ENCODE measurements at regions not wholly inside any gene's neighbourhood (a gene's known extent, or its start where the extent isn't known, plus 50 kb on each side); places are given as distances from the start of the nearest gene placed in this dataset.

DNA sequence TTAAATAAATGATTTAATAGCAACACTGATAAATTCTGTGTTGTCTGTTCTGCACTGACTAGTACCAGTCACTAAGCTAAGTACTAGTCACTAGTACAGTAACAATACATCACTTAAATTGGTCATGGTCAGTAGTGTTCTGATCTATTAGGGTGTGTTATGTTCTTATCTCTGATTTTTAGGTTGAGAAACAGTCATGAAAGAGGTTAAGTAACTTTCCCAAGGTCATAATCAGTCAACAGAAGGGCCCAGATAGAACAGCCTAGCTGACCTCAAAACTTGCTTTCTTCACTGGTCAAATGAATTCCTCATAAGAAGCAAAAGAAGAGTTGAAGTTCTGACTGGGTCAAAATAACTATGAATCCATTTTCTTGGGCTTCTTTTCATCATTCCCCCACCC is 1492.7 kb downstream of the MAT2B start:
- H3K9ac ChIP-seq (ENCODE audit: low read length), result no peak overlapping the region
- no peaks in the 10 kb centered on the region for H3K4me1 ChIP-seq (ENCODE audit: control insufficient read depth, insufficient read depth, low read length)
- H3K36me3 ChIP-seq (ENCODE audit: control insufficient read depth, insufficient read depth, low read length), result no peaks in the 10 kb centered on the region
- no peak overlapping the region for H3K4me3 ChIP-seq (ENCODE audit: low read length)
- no peaks in the 10 kb centered on the region for H3K9me3 ChIP-seq (ENCODE audit: control insufficient read depth, low read length)
- no peaks in the 10 kb centered on the region for H3K27me3 ChIP-seq (ENCODE audit: control insufficient read depth, insufficient read depth, low read length)

DNA sequence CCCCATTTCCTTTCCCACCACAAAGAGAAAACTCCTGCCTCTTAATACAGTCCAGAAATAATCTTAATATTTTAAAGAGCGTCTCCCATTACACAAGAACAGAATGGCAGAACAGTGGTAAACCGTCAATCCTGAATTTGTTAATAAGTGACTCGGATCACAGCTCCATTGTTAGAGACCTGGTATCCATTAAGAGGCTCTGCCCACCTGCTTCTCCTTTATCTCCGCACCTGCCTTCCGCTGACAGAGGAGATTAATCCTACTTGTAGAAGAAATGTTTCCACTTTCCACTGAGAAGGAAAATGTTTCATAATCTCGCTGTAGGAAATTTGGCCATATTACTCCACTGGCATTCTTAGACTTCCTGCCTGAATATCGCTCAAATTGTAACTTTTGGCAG is 1493.2 kb downstream of the MAT2B start:
- Histone ChIP-seq H3K9me3 (ENCODE audit: control insufficient read depth, low read length) (no peaks in the 10 kb centered on the region), H3K27me3 (ENCODE audit: control insufficient read depth, insufficient read depth, low read length) (no peaks in the 10 kb centered on the region)

DNA sequence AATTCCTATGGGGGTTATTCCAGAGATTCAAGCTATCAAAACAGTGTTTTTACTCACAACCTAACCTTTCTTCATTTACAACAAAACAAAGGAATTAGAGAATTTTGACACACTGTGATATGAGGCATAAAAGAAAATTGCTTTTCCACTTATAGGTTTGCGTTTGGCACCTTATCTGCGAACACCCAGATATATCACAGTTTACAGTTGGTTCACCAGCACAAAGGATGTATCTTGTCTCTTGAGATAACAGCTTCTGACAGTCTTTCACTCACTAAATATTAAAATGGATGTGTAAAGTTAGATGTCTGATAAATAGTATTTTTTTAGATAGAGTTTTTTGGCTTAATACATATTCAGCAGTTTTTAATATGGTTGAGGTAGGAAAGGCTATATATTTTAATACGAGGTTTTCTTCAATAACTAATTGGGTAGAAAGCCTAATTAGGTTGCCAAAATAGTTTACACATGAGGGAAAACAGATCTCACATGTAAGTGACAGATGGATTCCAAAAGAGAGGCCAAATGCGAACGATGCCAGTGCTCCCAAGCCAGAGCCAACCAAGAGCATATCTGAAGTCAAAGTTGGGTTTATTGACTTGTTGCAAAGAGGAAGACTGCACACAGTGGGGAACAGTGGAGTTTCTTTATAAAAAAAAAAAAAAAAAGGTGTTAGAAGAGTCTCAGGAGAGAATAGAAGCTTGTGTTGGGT is 1495.2 kb downstream of the MAT2B start:
- H3K9me3 ChIP-seq (ENCODE audit: control insufficient read depth, low read length), result no peaks in the 10 kb centered on the region
- no peak overlapping the region for H3K4me3 ChIP-seq (ENCODE audit: low read length)
- no peaks in the 10 kb centered on the region for H3K4me1 ChIP-seq (ENCODE audit: control insufficient read depth, insufficient read depth, low read length)
- H3K27me3 ChIP-seq (ENCODE audit: control insufficient read depth, insufficient read depth, low read length), result no peaks in the 10 kb centered on the region
- H3K9ac ChIP-seq (ENCODE audit: low read length), result no peak overlapping the region
- no peaks in the 10 kb centered on the region for H3K36me3 ChIP-seq (ENCODE audit: control insufficient read depth, insufficient read depth, low read length)

More for the DNA sequence above, 1493.2 kb downstream of the MAT2B start:
- Histone ChIP-seq H3K36me3 (ENCODE audit: control insufficient read depth, insufficient read depth, low read length) (no peaks in the 10 kb centered on the region), H3K4me3 (ENCODE audit: low read length) (no peak overlapping the region), H3K9ac (ENCODE audit: low read length) (no peak overlapping the region), H3K4me1 (ENCODE audit: control insufficient read depth, insufficient read depth, low read length) (no peaks in the 10 kb centered on the region)

DNA sequence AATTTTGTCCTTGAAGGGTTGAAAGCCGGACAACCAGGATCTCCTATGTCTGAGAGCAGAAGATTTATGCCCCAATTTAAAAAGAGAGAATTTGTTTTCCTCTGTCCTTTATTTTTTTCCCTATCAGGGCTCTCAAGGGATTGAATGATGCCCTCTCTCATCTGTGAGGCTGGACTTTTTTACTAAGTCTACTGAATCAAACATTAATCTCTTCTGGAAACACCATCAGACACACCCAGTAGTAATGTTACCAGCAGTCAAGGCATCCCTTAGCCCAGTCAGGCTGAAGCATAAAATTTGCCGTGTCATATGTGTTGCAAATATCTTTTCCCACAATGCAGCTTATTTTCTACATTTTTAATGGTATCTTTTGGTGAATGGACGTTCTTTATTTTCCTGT is 1497.9 kb downstream of the MAT2B start:
- Histone ChIP-seq H3K27me3 (ENCODE audit: control insufficient read depth, insufficient read depth, low read length) (no peaks in the 10 kb centered on the region), H3K4me3 (ENCODE audit: low read length) (no peak overlapping the region), H3K9ac (ENCODE audit: low read length) (no peak overlapping the region), H3K4me1 (ENCODE audit: control insufficient read depth, insufficient read depth, low read length) (no peaks in the 10 kb centered on the region), H3K9me3 (ENCODE audit: control insufficient read depth, low read length) (no peaks in the 10 kb centered on the region), H3K36me3 (ENCODE audit: control insufficient read depth, insufficient read depth, low read length) (no peaks in the 10 kb centered on the region)

DNA sequence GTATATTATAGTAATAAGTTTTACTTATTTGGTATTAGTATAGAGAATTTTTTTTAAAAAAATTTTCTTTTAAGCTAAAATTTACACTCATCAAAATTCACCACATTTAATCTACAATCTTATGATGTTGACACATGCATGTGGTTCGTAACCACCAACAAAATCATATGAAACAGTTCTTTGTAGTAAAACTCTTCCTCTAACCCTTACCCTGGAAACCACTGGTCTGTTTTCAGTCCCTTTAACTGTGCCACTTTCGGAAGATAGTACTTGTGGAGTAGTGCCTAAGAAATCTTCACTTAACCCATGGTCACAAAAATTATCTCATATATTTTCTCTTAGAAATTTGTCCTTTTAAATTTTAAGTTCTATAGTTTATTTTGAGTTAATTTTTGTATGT is 1498.8 kb downstream of the MAT2B start:
- Histone ChIP-seq H3K27me3 (ENCODE audit: control insufficient read depth, insufficient read depth, low read length) (no peaks in the 10 kb centered on the region), H3K9ac (ENCODE audit: low read length) (no peak overlapping the region), H3K4me3 (ENCODE audit: low read length) (no peak overlapping the region), H3K4me1 (ENCODE audit: control insufficient read depth, insufficient read depth, low read length) (no peaks in the 10 kb centered on the region), H3K9me3 (ENCODE audit: control insufficient read depth, low read length) (no peaks in the 10 kb centered on the region), H3K36me3 (ENCODE audit: control insufficient read depth, insufficient read depth, low read length) (no peaks in the 10 kb centered on the region)

DNA sequence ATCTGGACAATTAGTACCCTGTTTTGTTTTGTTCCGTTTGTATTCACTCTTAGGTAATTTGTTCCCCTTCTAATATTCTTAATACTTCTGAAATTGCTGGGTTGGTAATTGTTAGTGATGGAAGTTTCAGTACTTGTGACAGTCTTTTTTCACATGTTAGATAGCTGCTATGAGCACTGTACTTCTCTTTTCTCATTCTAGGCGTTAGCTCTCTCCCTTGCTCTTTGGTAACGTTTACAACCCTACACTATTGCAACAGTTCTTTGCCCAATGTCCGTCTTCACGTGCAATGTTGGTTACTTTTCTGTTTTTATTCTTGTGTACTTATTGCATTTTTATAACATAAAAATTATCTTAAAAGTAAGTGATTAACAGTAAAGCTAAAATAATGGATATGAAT is 1509.0 kb downstream of the MAT2B start:
- Histone ChIP-seq H3K36me3 (ENCODE audit: control insufficient read depth, insufficient read depth, low read length) (no peaks in the 10 kb centered on the region), H3K4me3 (ENCODE audit: low read length) (no peak overlapping the region), H3K9me3 (ENCODE audit: control insufficient read depth, low read length) (no peaks in the 10 kb centered on the region), H3K4me1 (ENCODE audit: control insufficient read depth, insufficient read depth, low read length) (no peaks in the 10 kb centered on the region), H3K9ac (ENCODE audit: low read length) (no peak overlapping the region), H3K27me3 (ENCODE audit: control insufficient read depth, insufficient read depth, low read length) (no peaks in the 10 kb centered on the region)

DNA sequence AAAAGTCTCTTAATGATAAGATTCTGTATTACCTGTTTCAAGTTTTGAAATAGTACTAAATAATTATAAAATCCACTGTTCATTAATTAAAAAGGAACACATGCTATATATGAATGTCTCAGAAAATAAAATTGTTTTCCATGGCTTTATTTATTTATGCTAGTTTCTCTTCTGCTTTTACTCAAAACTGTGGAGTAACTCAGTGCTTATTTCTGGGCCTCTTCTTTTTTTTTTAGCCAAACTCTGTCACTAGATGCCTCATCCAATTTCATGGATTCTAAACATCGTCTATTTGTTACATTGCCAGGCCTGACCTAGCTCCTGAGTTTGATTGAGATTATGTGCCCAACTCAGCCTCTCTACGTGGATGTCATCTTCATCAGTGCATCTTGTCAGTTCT is 1509.7 kb downstream of the MAT2B start:
- Histone ChIP-seq H3K27me3 (ENCODE audit: control insufficient read depth, insufficient read depth, low read length) (no peaks in the 10 kb centered on the region), H3K4me3 (ENCODE audit: low read length) (no peak overlapping the region), H3K9me3 (ENCODE audit: control insufficient read depth, low read length) (no peaks in the 10 kb centered on the region), H3K9ac (ENCODE audit: low read length) (no peak overlapping the region), H3K36me3 (ENCODE audit: control insufficient read depth, insufficient read depth, low read length) (no peaks in the 10 kb centered on the region), H3K4me1 (ENCODE audit: control insufficient read depth, insufficient read depth, low read length) (no peaks in the 10 kb centered on the region)

DNA sequence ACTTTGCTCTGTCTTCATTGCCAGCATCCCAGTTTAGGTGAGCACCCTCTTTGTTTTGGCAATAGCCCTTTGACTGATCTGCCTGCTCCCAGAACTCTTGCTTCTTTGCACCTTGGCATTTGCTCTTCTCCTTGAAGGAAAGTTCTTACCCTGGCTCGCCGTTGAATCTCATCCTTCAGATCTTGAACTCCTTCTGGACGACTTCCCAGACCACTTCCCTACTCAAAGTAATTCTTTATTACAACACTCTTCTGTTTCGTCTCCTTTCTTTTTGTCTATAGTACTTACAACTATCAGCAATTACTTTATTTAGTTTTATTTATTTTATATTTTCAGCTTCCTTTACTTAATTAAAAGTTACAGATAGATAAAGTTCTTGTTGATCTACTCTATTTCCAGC is 1510.1 kb downstream of the MAT2B start:
- Histone ChIP-seq H3K9ac (ENCODE audit: low read length) (no peak overlapping the region), H3K4me1 (ENCODE audit: control insufficient read depth, insufficient read depth, low read length) (no peaks in the 10 kb centered on the region), H3K9me3 (ENCODE audit: control insufficient read depth, low read length) (no peaks in the 10 kb centered on the region)

DNA sequence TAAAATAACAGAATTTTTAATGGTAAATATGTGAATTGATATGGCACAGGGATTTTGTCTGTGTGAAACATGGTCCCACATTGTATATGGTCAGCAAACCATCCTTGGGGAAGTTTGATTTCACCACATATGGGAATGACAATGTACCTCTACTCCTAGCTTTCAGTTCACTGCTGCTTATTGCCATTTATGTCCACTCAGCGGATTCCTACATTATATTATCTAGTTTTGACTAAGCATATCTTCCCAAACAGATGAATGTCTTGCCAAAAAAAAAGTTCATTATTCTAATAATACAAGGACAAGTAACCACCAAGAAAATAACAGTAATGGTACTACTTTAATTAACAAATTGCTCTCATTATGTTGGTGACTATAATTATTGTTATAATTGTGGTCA is 1521.6 kb downstream of the MAT2B start:
- H3K27me3 ChIP-seq (ENCODE audit: control insufficient read depth, insufficient read depth, low read length), result no peaks in the 10 kb centered on the region
- no peaks in the 10 kb centered on the region for H3K4me1 ChIP-seq (ENCODE audit: control insufficient read depth, insufficient read depth, low read length)
- H3K4me3 ChIP-seq (ENCODE audit: low read length), result no peak overlapping the region
- H3K9me3 ChIP-seq (ENCODE audit: control insufficient read depth, low read length), result no peaks in the 10 kb centered on the region
- no peaks in the 10 kb centered on the region for H3K36me3 ChIP-seq (ENCODE audit: control insufficient read depth, insufficient read depth, low read length)
- H3K9ac ChIP-seq (ENCODE audit: low read length), result no peak overlapping the region

More for the DNA sequence above, 1510.1 kb downstream of the MAT2B start:
- Histone ChIP-seq H3K27me3 (ENCODE audit: control insufficient read depth, insufficient read depth, low read length) (no peaks in the 10 kb centered on the region), H3K36me3 (ENCODE audit: control insufficient read depth, insufficient read depth, low read length) (no peaks in the 10 kb centered on the region), H3K4me3 (ENCODE audit: low read length) (no peak overlapping the region)

DNA sequence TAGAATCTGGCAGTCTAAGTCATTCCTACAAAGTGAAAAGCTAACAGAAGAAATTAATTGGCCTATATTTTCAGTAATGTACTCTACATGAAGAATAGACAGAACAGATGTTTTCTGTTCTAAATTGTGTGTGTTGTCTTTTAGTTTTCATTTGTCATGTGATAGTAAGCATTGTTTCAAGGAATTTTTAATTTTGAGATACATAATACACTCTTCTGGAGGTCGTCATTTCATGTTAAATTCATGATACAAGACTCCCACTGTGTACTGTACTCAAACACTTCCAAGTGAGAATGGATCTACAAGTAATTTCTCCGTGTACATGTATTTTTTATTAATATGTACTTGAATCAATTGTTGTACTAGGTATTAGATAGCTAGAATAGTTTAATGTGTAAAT is 1522.9 kb downstream of the MAT2B start:
- Histone ChIP-seq H3K36me3 (ENCODE audit: control insufficient read depth, insufficient read depth, low read length) (no peaks in the 10 kb centered on the region), H3K27me3 (ENCODE audit: control insufficient read depth, insufficient read depth, low read length) (no peaks in the 10 kb centered on the region), H3K9me3 (ENCODE audit: control insufficient read depth, low read length) (no peaks in the 10 kb centered on the region), H3K4me3 (ENCODE audit: low read length) (no peak overlapping the region), H3K9ac (ENCODE audit: low read length) (no peak overlapping the region), H3K4me1 (ENCODE audit: control insufficient read depth, insufficient read depth, low read length) (no peaks in the 10 kb centered on the region)

DNA sequence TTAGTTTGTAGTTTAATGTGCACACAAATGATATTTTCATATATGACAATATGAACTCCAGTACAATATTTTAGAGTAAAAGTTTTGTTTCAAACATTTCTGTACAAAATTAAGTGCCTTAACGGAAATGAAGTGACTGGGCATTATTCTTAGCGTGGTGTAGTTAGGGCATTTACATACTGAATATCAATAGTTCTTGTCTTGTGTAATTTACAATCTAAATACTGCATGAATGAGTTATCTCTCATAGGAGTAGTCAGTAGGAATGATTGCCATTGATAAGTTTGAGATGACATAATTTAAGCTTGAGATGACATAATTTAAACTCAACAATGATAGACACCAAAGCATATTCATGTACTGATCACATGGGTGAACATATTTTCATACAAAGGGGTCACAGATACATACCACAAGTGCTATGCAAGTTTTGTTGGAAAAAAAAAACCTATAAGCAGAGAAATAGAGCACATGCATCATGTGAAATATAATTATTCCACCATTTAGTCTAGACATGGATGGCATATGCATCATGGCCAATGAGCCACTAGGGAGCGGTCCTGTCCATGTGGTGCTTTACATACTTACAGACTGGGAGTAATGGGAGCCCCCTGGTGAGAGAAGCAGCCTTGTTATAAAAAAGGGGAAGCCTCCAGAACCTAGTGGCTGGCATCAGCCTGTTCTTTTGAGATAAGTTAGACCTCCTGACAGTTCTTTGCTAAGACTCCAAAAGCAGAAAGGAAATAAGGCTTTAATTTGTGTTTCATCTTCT is 1523.9 kb downstream of the MAT2B start:
- no peaks in the 10 kb centered on the region for H3K27me3 ChIP-seq (ENCODE audit: control insufficient read depth, insufficient read depth, low read length)
- H3K36me3 ChIP-seq (ENCODE audit: control insufficient read depth, insufficient read depth, low read length), result no peaks in the 10 kb centered on the region
- H3K4me3 ChIP-seq (ENCODE audit: low read length), result no peak overlapping the region
- no peaks in the 10 kb centered on the region for H3K9me3 ChIP-seq (ENCODE audit: control insufficient read depth, low read length)
- no peak overlapping the region for H3K9ac ChIP-seq (ENCODE audit: low read length)
- no peaks in the 10 kb centered on the region for H3K4me1 ChIP-seq (ENCODE audit: control insufficient read depth, insufficient read depth, low read length)

DNA sequence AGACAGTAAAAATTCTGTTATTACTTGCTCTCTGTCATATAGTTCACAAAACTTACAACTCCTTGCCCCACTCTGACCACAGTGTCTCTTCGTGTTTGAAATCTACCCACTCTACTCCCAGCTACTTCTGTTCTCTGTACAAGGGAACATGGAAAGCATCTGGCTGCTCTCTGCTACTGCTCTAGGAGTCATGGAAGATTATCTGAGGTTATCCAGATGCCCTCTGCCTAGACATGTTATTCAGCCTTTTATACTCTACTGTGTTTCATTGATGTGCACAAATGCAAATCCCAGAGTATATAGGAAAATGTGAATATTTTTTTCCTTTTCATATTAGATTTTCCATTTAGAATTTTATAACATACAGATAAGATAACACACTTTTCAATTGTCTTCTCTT is 1525.6 kb downstream of the MAT2B start:
- H3K27me3 ChIP-seq (ENCODE audit: control insufficient read depth, insufficient read depth, low read length), result no peaks in the 10 kb centered on the region
- no peak overlapping the region for H3K9ac ChIP-seq (ENCODE audit: low read length)
- H3K36me3 ChIP-seq (ENCODE audit: control insufficient read depth, insufficient read depth, low read length), result no peaks in the 10 kb centered on the region

More for the DNA sequence above, 1525.6 kb downstream of the MAT2B start:
- Histone ChIP-seq H3K9me3 (ENCODE audit: control insufficient read depth, low read length) (no peaks in the 10 kb centered on the region), H3K4me3 (ENCODE audit: low read length) (no peak overlapping the region), H3K4me1 (ENCODE audit: control insufficient read depth, insufficient read depth, low read length) (no peaks in the 10 kb centered on the region)

All from mucosa of stomach (tissue), 1 donor.